HepG2 (cell line): ENCODE measurements at regions not wholly inside any gene's neighbourhood (a gene's known extent, or its start where the extent isn't known, plus 50 kb on each side); places are given as distances from the start of the nearest gene placed in this dataset.
A peak's percentile ranks its signal among the peaks of the same experiment; 100 is the strongest.

Experiments used
- ATAC-seq: fragments of 200-7000 bp; cut with Tn5 transposase; 3 replicates; pipeline ENCODE4 v1.9.1; 2020; ENCODE audit warnings: mild to moderate bottlenecking, moderate library complexity
- BruUV-seq: library from RNA; stranded (reverse); fragments of 400-500 nt; replicated peaks from 2 replicates; lab custom pipeline; 2021; lab: Mats Ljungman, UMichigan
- CTCF ChIA-PET: fragments of 300-600 bp; formaldehyde crosslinking; extraction: SDS; loops from one replicate; lab custom pipeline; 2021; ENCODE audit warnings: low total read pairs, inconsistent platforms, low intra/inter-chr PET ratio; lab: Yijun Ruan, JAX
- POLR2A ChIA-PET: fragments of 350-600 bp; sonication (Branson Sonifier 250); formaldehyde crosslinking; loops from one replicate; lab custom pipeline; 2020; ENCODE audit warnings: antibody characterized with exemption, inconsistent platforms; lab: Yijun Ruan, JAX
- DNase-seq: peaks from one replicate; pipeline ENCODE4 v3.0.0-alpha.2; 2015; ENCODE audit warnings: low spot score
- FAIRE-seq: peaks from 3 replicates; lab custom pipeline; 2011; peaks lifted over from hg19 to GRCh38; lab: Jason Lieb, UNC
- H2AFZ ChIP-seq: one replicate; pipeline ENCODE4 v1.6.1; 2011; ENCODE audit warnings: low read length, inconsistent platforms
- H3K27ac ChIP-seq: fragments of 300-600 bp; 3 replicates; pipeline ENCODE4 v1.8.0; 2011; ENCODE audit warnings: mixed run types, mild to moderate bottlenecking, mixed read lengths, low read length, inconsistent platforms; ENCODE audit not compliant: insufficient read depth; ENCODE audit errors: extremely low read length
- H3K27me3 ChIP-seq, 2 experiments: fragments of 200-600 bp in 1 of 2; 2 replicates in 1 of 2; 3 replicates in 1 of 2; pipeline versions ENCODE4 v1.6.0 to v1.8.0; 2011; ENCODE audit warnings: low read length in 2 of 2, mild to moderate bottlenecking in 2 of 2, moderate library complexity in 2 of 2, inconsistent platforms in 1 of 2; ENCODE audit not compliant: insufficient read depth in 2 of 2, control insufficient read depth in 1 of 2
- H3K36me3 ChIP-seq, 2 experiments: fragments of 200-600 bp in 1 of 2; replicated peaks in 1 of 2; 2 replicates in 1 of 2; 3 replicates in 1 of 2; pipeline versions ENCODE4 v1.5.1 to v1.8.0; 2011; ENCODE audit warnings: low read length in 2 of 2, inconsistent platforms in 1 of 2; ENCODE audit not compliant: insufficient read depth in 2 of 2, control insufficient read depth in 1 of 2
- H3K4me1 ChIP-seq: 2 replicates; pipeline ENCODE4 v1.5.1; 2012; ENCODE audit warnings: low read length, inconsistent platforms; ENCODE audit not compliant: insufficient read depth
- H3K4me2 ChIP-seq: 2 replicates; pipeline ENCODE4 v1.6.0; 2011; ENCODE audit warnings: low read depth, low read length, inconsistent platforms
- H3K4me3 ChIP-seq, 3 experiments: fragments of 200-600 bp in 1 of 3; sonication (generic), shearing (Covaris generic) in 1 of 3; replicated peaks in 1 of 3; 2 replicates each; pipeline ENCODE4 v1.5.1; 2011 to 2016; ENCODE audit warnings: low read length in 3 of 3, inconsistent platforms in 2 of 3, low read depth in 2 of 3, mild to moderate bottlenecking in 2 of 3, control low read depth in 1 of 3, mixed read lengths in 1 of 3; ENCODE audit not compliant: insufficient read depth in 1 of 3
- H3K79me2 ChIP-seq: one replicate; pipeline ENCODE4 v1.6.1; 2011; ENCODE audit warnings: low read length, inconsistent platforms; ENCODE audit not compliant: insufficient read depth
- H3K9ac ChIP-seq: 2 replicates; pipeline ENCODE4 v1.6.0; 2011; ENCODE audit warnings: mild to moderate bottlenecking, low read depth, low read length, inconsistent platforms; ENCODE audit not compliant: insufficient read depth
- H3K9me3 ChIP-seq: 2 replicates; pipeline ENCODE4 v1.5.1; 2012; ENCODE audit warnings: mild to moderate bottlenecking, low read length
- H4K20me1 ChIP-seq: 2 replicates; pipeline ENCODE4 v1.6.0; 2011; ENCODE audit warnings: inconsistent platforms, mild to moderate bottlenecking, low read length, moderate library complexity; ENCODE audit not compliant: insufficient read depth
- POLR2AphosphoS2 ChIP-seq: IDR thresholded peaks from 2 replicates; pipeline ENCODE4 v1.6.1; 2011; ENCODE audit warnings: low read depth, low read length, improper control_type of control experiment
- ZBTB40 ChIP-seq, 2 experiments: fragments of 450-650 bp in 1 of 2; sonication (generic) in 1 of 2; formaldehyde crosslinking in 1 of 2; IDR thresholded peaks; 2 replicates each; pipeline versions ENCODE4 v1.6.1 to v1.8.0; 2016 to 2022; ENCODE audit warnings: antibody characterized with exemption in 1 of 2, mild to moderate bottlenecking in 1 of 2, missing genetic modification reagents in 1 of 2
- ZNF629 ChIP-seq: sonication (generic); formaldehyde crosslinking; conservative IDR thresholded peaks from 2 replicates; pipeline ENCODE4 v1.5.0; 2020; ENCODE audit warnings: missing genetic modification reagents
- ZNF879 ChIP-seq: sonication (generic); formaldehyde crosslinking; IDR thresholded peaks from 2 replicates; pipeline ENCODE4 v1.8.1; 2023; ENCODE audit warnings: missing genetic modification reagents
- WGBS: methylation state at CpG from one replicate; pipeline ENCODE4 v1.1.6; 2017; ENCODE audit warnings: low lambda C conversion rate; 5-methylcytosine and 5-hydroxymethylcytosine counted together
- in situ Hi-C: cut with HindIII; loops from 2 replicates; pipeline ENCODE4 v1.10.0; 2017; ENCODE audit warnings: low pct_unique_long_range_greater_than_20kb; ENCODE audit not compliant: extremely low pct_ligation_motif_present
- intact Hi-C: fragments of 100-400 bp; cut with micrococcal nuclease; formaldehyde crosslinking; loops from one replicate; pipeline ENCODE4 v1.10.0; 2022; ENCODE audit not compliant: unreplicated experiment

- WGBS = 4% methylated on average over 1 of the region's 1 CpG
- H3K4me2 ChIP-seq = no peak overlapping the region
- no peaks in the 10 kb centered on the region; the same call in 1 of the 2 replicates for H4K20me1 ChIP-seq
- H2AFZ ChIP-seq = no peak overlapping the region
- no TSS peak for BruUV-seq
- intact Hi-C loops (no loop called here), in situ Hi-C loops (no loop called here)
- POLR2A ChIA-PET = no interaction called here
- no peaks in the 10 kb centered on the region for H3K36me3 ChIP-seq
- DNase-seq (no peak), FAIRE-seq (peak; percentile 12), ATAC-seq (peak; percentile 56; the same call in 1 of the 3 replicates)
- no peaks in the 10 kb centered on the region for H3K4me1 ChIP-seq
- H3K27me3 ChIP-seq = no peaks in the 10 kb centered on the region
- no peak overlapping the region for H3K9ac ChIP-seq
- CTCF ChIA-PET = no interaction called here
- no peaks in the 10 kb centered on the region for H3K9me3 ChIP-seq
- H3K4me3 ChIP-seq = no peak overlapping the region
- no peak for TF ChIP-seq ZNF629
- TF ChIP-seq POLR2AphosphoS2 = no peak
- no peak for TF ChIP-seq ZBTB40 (IDR thresholded peaks at IDR 0.05)
- no peak for TF ChIP-seq ZBTB40 (CRISPR knock-in tag; IDR thresholded peaks at IDR 0.05)
- no peak for TF ChIP-seq ZNF879
- no peak overlapping the region for H3K27ac ChIP-seq
- no peaks in the 10 kb centered on the region for H3K79me2 ChIP-seq
These were observed 467.4 kb upstream of the FANCL start for GRCh38 chr2:58708565-58708964.
